ENCODE measurements at regions not wholly inside any gene's neighbourhood (a gene's known extent, or its start where the extent isn't known, plus 50 kb on each side); places are given as distances from the start of the nearest gene placed in this dataset.

DNA sequence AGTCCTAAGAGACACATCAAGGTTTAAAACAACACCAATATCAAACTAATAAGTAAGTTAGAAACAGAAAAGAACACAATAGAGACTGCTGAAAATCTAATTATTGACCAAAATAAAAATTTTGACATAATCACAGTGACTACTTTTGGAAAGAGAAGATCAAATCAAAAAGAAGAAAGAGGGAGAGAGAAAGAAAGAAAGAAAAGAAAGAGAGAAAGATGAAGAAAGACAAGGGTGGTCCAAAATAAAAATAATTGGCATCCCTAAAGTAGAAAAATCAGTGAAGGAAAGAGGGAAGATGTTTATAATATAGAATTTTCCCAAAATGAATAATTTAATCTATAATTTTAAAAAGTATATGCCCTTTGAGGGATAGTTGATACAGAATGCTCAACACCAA, 118.8 kb upstream of the VIPR2 start:
- TF ChIP-seq CTCF (IDR thresholded peaks at IDR 0.05) (no peak), EP300 (IDR thresholded peaks at IDR 0.05) (no peak), POLR2A (IDR thresholded peaks at IDR 0.05) (no peak)
- no peak for DNase-seq
- Histone ChIP-seq H3K4me3 (no peak overlapping the region), H3K27ac (no peak overlapping the region), H3K36me3 (no peaks in the 10 kb centered on the region), H3K4me1 (ENCODE audit: insufficient read depth) (no peaks in the 10 kb centered on the region), H3K9me3 (peaks cover 0 to 3% of the 10 kb centered on the region in 2 donors), H3K27me3 (no peaks in the 10 kb centered on the region)
- intact Hi-C loops (cut with DNase I): no loop called here

GRCh38 chr7:159253657-159254056, 109.0 kb upstream of the VIPR2 start:
- Histone ChIP-seq H3K4me1 (ENCODE audit: insufficient read depth) (no peaks in the 10 kb centered on the region), H3K9me3 (no peaks in the 10 kb centered on the region), H3K27ac (no peak overlapping the region), H3K27me3 (no peaks in the 10 kb centered on the region), H3K36me3 (no peaks in the 10 kb centered on the region), H3K4me3 (no peak overlapping the region)
- intact Hi-C loops (cut with DNase I): no loop called here
- TF ChIP-seq POLR2A (IDR thresholded peaks at IDR 0.05) (no peak), CTCF (IDR thresholded peaks at IDR 0.05) (no peak), EP300 (IDR thresholded peaks at IDR 0.05) (no peak)
- no peak for DNase-seq
- WGBS, 3 donors: 25 to 35% (median 29%) methylated on average over 2 of the region's 2 CpGs

DNA sequence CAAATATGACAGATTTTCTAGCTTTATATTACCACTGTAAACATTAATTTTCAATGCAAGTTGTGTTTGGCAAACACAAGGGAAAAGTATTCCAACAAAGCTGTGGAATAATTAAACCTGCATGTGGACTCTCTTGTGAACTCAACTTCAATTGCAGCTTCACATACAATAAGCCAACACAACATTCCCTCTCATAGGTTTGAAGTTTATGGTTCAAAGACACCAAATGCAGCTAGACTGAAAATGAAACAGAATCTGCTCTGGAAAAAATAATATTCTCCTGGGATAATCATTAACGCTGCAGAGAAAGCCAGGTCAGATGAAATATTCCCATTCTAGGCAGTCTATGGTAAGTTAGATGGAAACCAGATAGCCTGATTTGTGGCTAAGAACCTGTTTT, 105.8 kb upstream of the VIPR2 start:
- no peak overlapping the region for H3K4me3 ChIP-seq
- H3K9me3 ChIP-seq: no peaks in the 10 kb centered on the region
- no peak for DNase-seq
- H3K27me3 ChIP-seq: no peaks in the 10 kb centered on the region
- intact Hi-C loops (cut with DNase I): no loop called here
- no peaks in the 10 kb centered on the region for H3K36me3 ChIP-seq
- no peak overlapping the region for H3K27ac ChIP-seq
- 60 to 71% (median 65%) methylated on average over 1 of the region's 1 CpG for WGBS, 3 donors
- H3K4me1 ChIP-seq (ENCODE audit: insufficient read depth): no peaks in the 10 kb centered on the region
- TF ChIP-seq POLR2A (IDR thresholded peaks at IDR 0.05) (no peak), CTCF (IDR thresholded peaks at IDR 0.05) (no peak), EP300 (IDR thresholded peaks at IDR 0.05) (no peak)

DNA sequence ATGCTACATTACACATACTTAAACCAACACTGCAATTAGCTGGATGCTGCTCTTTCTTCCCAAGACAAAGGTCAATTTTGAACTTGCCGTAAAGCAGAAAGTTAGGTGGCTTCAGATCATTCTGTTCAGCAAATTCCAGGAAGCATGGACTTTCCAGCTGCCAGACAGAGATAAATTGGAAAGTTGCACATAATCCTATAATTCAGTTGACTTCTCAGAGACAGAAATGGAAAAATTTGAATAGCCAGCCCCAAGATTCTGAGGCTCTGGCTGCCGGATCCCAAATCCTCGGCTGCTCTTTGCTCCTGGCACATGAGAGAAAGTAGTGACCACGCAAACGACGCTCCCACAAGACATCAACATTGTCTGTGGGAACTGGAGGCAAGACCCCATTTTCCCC, 105.0 kb upstream of the VIPR2 start:
- 60 to 76% (median 73%) methylated on average over 6 of the region's 6 CpGs for WGBS, 3 donors
- H3K27me3 ChIP-seq: no peaks in the 10 kb centered on the region
- DNase-seq: no peak
- H3K4me3 ChIP-seq: no peak overlapping the region
- TF ChIP-seq CTCF (IDR thresholded peaks at IDR 0.05) (no peak), EP300 (IDR thresholded peaks at IDR 0.05) (no peak), POLR2A (IDR thresholded peaks at IDR 0.05) (no peak)
- no peaks in the 10 kb centered on the region for H3K9me3 ChIP-seq
- H3K36me3 ChIP-seq: no peaks in the 10 kb centered on the region
- no peak overlapping the region for H3K27ac ChIP-seq
- intact Hi-C loops (cut with DNase I): no loop called here
- no peaks in the 10 kb centered on the region for H3K4me1 ChIP-seq (ENCODE audit: insufficient read depth)

DNA sequence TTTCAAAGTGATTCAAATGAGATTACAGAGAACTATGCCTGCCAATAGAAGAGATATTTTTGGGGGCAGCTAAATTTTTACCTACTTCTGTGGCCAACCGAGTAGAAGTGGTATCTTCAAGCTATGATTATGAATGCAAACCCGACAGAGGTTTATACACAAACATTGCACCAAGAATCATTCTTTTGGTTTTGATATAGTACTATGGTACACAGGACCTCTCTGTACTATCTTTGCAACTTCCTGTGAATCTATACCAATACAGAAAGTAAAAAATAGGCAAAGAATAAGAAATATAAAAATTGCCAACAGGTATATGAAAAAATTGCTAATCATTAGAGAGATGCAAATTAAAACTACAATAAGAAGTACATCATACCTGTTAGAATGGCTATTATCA, 103.2 kb upstream of the VIPR2 start:
- DNase-seq: no peak
- intact Hi-C loops (cut with DNase I): no loop called here
- H3K4me3 ChIP-seq: no peak overlapping the region
- H3K9me3 ChIP-seq: no peaks in the 10 kb centered on the region
- no peak overlapping the region for H3K27ac ChIP-seq
- H3K4me1 ChIP-seq (ENCODE audit: insufficient read depth): no peaks in the 10 kb centered on the region
- WGBS, 3 donors: 33 to 65% (median 48%) methylated on average over 2 of the region's 2 CpGs
- H3K36me3 ChIP-seq: no peaks in the 10 kb centered on the region
- H3K27me3 ChIP-seq: no peaks in the 10 kb centered on the region
- TF ChIP-seq EP300 (IDR thresholded peaks at IDR 0.05): no peak
- TF ChIP-seq CTCF (IDR thresholded peaks at IDR 0.05): no peak

Measured in ovary (tissue), 7 donors.